ENCODE measurements at regions not wholly inside any gene's neighbourhood (a gene's known extent, or its start where the extent isn't known, plus 50 kb on each side); places are given as distances from the start of the nearest gene placed in this dataset.
"Not testable (repeated sequence)": the region's sequence is repeated elsewhere in the genome, so short reads cannot be mapped to it uniquely, and the experiment has no call there.

DNA sequence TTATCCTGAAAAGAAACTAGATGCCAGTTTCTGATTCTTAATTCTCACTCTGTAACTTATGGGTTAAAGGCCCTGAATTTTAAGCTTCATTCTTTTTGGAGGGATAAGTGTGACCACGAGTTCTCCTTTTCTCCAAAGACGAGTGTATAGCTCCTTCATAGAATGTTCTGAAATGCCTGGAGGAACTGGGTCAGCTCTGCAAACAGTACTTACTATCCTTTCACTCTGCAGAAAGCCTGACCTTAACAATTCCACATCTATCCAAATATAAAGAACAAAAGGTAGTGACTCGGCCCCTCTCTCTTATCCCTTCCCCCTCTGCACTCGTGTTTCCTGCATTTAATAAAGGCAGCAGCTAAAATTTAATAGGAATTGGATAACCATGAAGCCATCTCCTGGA is 150.5 kb downstream of the LYPLAL1 start:
- no peaks in the 10 kb centered on the region for H3K36me3 ChIP-seq (ENCODE audit: control insufficient read depth in 2 of 2, insufficient read depth in 2 of 2, low read length in 1 of 2)
- H3K4me3 ChIP-seq (ENCODE audit: low read depth in 1 of 2, low read length in 2 of 2): no peak overlapping the region
- no peaks in the 10 kb centered on the region for H3K27me3 ChIP-seq (ENCODE audit: control insufficient read depth in 1 of 2, insufficient read depth in 2 of 2, low read length in 2 of 2)
- H3K27ac ChIP-seq (ENCODE audit: low read depth in 2 of 2, low read length in 1 of 2): no peak overlapping the region
- H3K9me3 ChIP-seq (ENCODE audit: control insufficient read depth in 2 of 2, insufficient read depth in 1 of 2, low read depth in 1 of 2, low read length in 1 of 2): no peaks in the 10 kb centered on the region
- 32 to 48% methylated on average over 4 of the region's 4 CpGs for WGBS, 2 donors
- H3K4me1 ChIP-seq (ENCODE audit: control insufficient read depth in 2 of 2, insufficient read depth in 2 of 2, low read length in 1 of 2): no peaks in the 10 kb centered on the region

GRCh38 chr1:219323426-219323825 is 149.7 kb downstream of the LYPLAL1 start:
- WGBS, 2 donors: 80 to 81% methylated on average over 3 of the region's 3 CpGs
- H3K4me3 ChIP-seq (ENCODE audit: low read depth in 1 of 2, low read length in 2 of 2): no peak overlapping the region
- H3K27me3 ChIP-seq (ENCODE audit: control insufficient read depth in 1 of 2, insufficient read depth in 2 of 2, low read length in 2 of 2): no peaks in the 10 kb centered on the region
- H3K36me3 ChIP-seq (ENCODE audit: control insufficient read depth in 2 of 2, insufficient read depth in 2 of 2, low read length in 1 of 2): no peaks in the 10 kb centered on the region
- H3K4me1 ChIP-seq (ENCODE audit: control insufficient read depth in 2 of 2, insufficient read depth in 2 of 2, low read length in 1 of 2): no peaks in the 10 kb centered on the region
- H3K9me3 ChIP-seq (ENCODE audit: control insufficient read depth in 2 of 2, insufficient read depth in 1 of 2, low read depth in 1 of 2, low read length in 1 of 2): no peaks in the 10 kb centered on the region
- no peak overlapping the region for H3K27ac ChIP-seq (ENCODE audit: low read depth in 2 of 2, low read length in 1 of 2)

- Histone ChIP-seq H3K27me3 (ENCODE audit: control insufficient read depth in 1 of 2, insufficient read depth in 2 of 2, low read length in 2 of 2) (no peaks in the 10 kb centered on the region), H3K27ac (ENCODE audit: low read depth in 2 of 2, low read length in 1 of 2) (no peak overlapping the region)
- WGBS, 2 donors: 90 to 91% methylated on average over 3 of the region's 3 CpGs
These were observed 149.1 kb downstream of the LYPLAL1 start for GRCh38 chr1:219322766-219323165.

GRCh38 chr1:219320563-219320962 is 146.9 kb downstream of the LYPLAL1 start:
- H3K27ac ChIP-seq (ENCODE audit: low read depth in 2 of 2, low read length in 1 of 2); H3K36me3 ChIP-seq (ENCODE audit: control insufficient read depth in 2 of 2, insufficient read depth in 2 of 2, low read length in 1 of 2); H3K4me3 ChIP-seq (ENCODE audit: low read depth in 1 of 2, low read length in 2 of 2); H3K9me3 ChIP-seq (ENCODE audit: control insufficient read depth in 2 of 2, insufficient read depth in 1 of 2, low read depth in 1 of 2, low read length in 1 of 2); H3K4me1 ChIP-seq (ENCODE audit: control insufficient read depth in 2 of 2, insufficient read depth in 2 of 2, low read length in 1 of 2); H3K27me3 ChIP-seq (ENCODE audit: control insufficient read depth in 1 of 2, insufficient read depth in 2 of 2, low read length in 2 of 2): not testable (repeated sequence)
- WGBS, 2 donors: 93 to 94% methylated on average over 4 of the region's 5 CpGs

More at GRCh38 chr1:219322766-219323165, 149.1 kb downstream of the LYPLAL1 start:
- H3K4me1 ChIP-seq (ENCODE audit: control insufficient read depth in 2 of 2, insufficient read depth in 2 of 2, low read length in 1 of 2): no peaks in the 10 kb centered on the region
- no peak overlapping the region for H3K4me3 ChIP-seq (ENCODE audit: low read depth in 1 of 2, low read length in 2 of 2)
- H3K36me3 ChIP-seq (ENCODE audit: control insufficient read depth in 2 of 2, insufficient read depth in 2 of 2, low read length in 1 of 2): no peaks in the 10 kb centered on the region
- no peaks in the 10 kb centered on the region for H3K9me3 ChIP-seq (ENCODE audit: control insufficient read depth in 2 of 2, insufficient read depth in 1 of 2, low read depth in 1 of 2, low read length in 1 of 2)

DNA sequence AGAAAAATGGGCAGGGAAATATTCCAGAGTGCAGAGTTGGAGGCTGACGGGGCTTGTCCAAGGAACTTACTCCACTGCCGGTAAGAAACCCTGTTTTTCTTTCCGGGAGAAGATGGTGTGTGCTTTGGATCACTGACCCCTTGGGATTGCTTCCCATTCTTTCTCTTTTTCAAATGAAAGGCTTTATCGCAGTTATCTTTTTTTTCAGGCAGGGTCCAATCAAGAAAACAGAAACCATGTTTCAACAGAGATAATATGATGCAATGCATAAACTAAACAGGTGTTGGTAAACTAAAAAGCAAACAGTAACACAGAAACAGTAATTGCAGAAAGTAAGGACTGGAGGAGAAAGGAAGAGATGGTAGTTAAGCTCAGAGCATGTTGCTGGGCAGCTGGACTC is 145.1 kb downstream of the LYPLAL1 start:
- 88 to 89% methylated on average over 4 of the region's 4 CpGs for WGBS, 2 donors
- H3K4me1 ChIP-seq (ENCODE audit: control insufficient read depth in 2 of 2, insufficient read depth in 2 of 2, low read length in 1 of 2): no peaks in the 10 kb centered on the region
- no peaks in the 10 kb centered on the region for H3K36me3 ChIP-seq (ENCODE audit: control insufficient read depth in 2 of 2, insufficient read depth in 2 of 2, low read length in 1 of 2)

GRCh38 chr1:219317762-219318353 is 144.2 kb downstream of the LYPLAL1 start:
- no peaks in the 10 kb centered on the region for H3K4me1 ChIP-seq (ENCODE audit: control insufficient read depth in 2 of 2, insufficient read depth in 2 of 2, low read length in 1 of 2)
- H3K4me3 ChIP-seq (ENCODE audit: low read depth in 1 of 2, low read length in 2 of 2): no peak overlapping the region
- no peaks in the 10 kb centered on the region for H3K36me3 ChIP-seq (ENCODE audit: control insufficient read depth in 2 of 2, insufficient read depth in 2 of 2, low read length in 1 of 2)
- no peaks in the 10 kb centered on the region for H3K9me3 ChIP-seq (ENCODE audit: control insufficient read depth in 2 of 2, insufficient read depth in 1 of 2, low read depth in 1 of 2, low read length in 1 of 2)
- H3K27ac ChIP-seq (ENCODE audit: low read depth in 2 of 2, low read length in 1 of 2): no peak overlapping the region
- 67 to 81% methylated on average over 3 of the region's 3 CpGs for WGBS, 2 donors
- no peaks in the 10 kb centered on the region for H3K27me3 ChIP-seq (ENCODE audit: control insufficient read depth in 1 of 2, insufficient read depth in 2 of 2, low read length in 2 of 2)

More for the DNA sequence above, 145.1 kb downstream of the LYPLAL1 start:
- Histone ChIP-seq H3K27me3 (ENCODE audit: control insufficient read depth in 1 of 2, insufficient read depth in 2 of 2, low read length in 2 of 2) (no peaks in the 10 kb centered on the region), H3K4me3 (ENCODE audit: low read depth in 1 of 2, low read length in 2 of 2) (no peak overlapping the region), H3K9me3 (ENCODE audit: control insufficient read depth in 2 of 2, insufficient read depth in 1 of 2, low read depth in 1 of 2, low read length in 1 of 2) (no peaks in the 10 kb centered on the region), H3K27ac (ENCODE audit: low read depth in 2 of 2, low read length in 1 of 2) (no peak overlapping the region)

GRCh38 chr1:219316066-219316465 is 142.4 kb downstream of the LYPLAL1 start:
- H3K36me3 ChIP-seq (ENCODE audit: control insufficient read depth in 2 of 2, insufficient read depth in 2 of 2, low read length in 1 of 2): no peaks in the 10 kb centered on the region
- no peak overlapping the region for H3K4me3 ChIP-seq (ENCODE audit: low read depth in 1 of 2, low read length in 2 of 2)
- 69 to 97% methylated on average over 1 of the region's 1 CpG for WGBS, 2 donors
- no peaks in the 10 kb centered on the region for H3K4me1 ChIP-seq (ENCODE audit: control insufficient read depth in 2 of 2, insufficient read depth in 2 of 2, low read length in 1 of 2)
- no peak overlapping the region for H3K27ac ChIP-seq (ENCODE audit: low read depth in 2 of 2, low read length in 1 of 2)
- H3K27me3 ChIP-seq (ENCODE audit: control insufficient read depth in 1 of 2, insufficient read depth in 2 of 2, low read length in 2 of 2): no peaks in the 10 kb centered on the region
- no peaks in the 10 kb centered on the region for H3K9me3 ChIP-seq (ENCODE audit: control insufficient read depth in 2 of 2, insufficient read depth in 1 of 2, low read depth in 1 of 2, low read length in 1 of 2)

DNA sequence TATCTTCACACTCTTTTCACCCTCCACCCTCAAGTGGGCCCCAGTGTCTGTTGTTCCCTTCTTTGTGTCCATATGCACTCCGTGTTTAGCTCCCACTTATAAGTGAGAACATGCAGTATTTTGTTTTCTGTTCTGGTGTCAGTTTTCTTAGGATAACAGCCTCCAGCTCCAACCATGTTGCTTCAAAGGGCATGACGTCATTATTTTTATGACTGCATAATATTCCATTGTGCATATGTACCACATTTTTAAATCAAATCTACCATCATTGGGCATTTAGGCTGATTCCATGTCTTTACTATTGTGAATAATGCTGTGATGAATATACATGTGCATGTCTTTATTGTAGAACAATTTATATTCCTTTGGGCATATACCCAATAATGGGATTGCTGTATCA is 140.3 kb downstream of the LYPLAL1 start:
- no peaks in the 10 kb centered on the region for H3K27me3 ChIP-seq (ENCODE audit: control insufficient read depth in 1 of 2, insufficient read depth in 2 of 2, low read length in 2 of 2)
- H3K36me3 ChIP-seq (ENCODE audit: control insufficient read depth in 2 of 2, insufficient read depth in 2 of 2, low read length in 1 of 2): no peaks in the 10 kb centered on the region
- peaks cover 0 to under 1% of the 10 kb centered on the region in 2 donors for H3K9me3 ChIP-seq (ENCODE audit: control insufficient read depth in 2 of 2, insufficient read depth in 1 of 2, low read depth in 1 of 2, low read length in 1 of 2)
- no peak overlapping the region for H3K4me3 ChIP-seq (ENCODE audit: low read depth in 1 of 2, low read length in 2 of 2)
- H3K4me1 ChIP-seq (ENCODE audit: control insufficient read depth in 2 of 2, insufficient read depth in 2 of 2, low read length in 1 of 2): no peaks in the 10 kb centered on the region
- WGBS, 2 donors: 87 to 97% methylated on average over 2 of the region's 2 CpGs
- no peak overlapping the region for H3K27ac ChIP-seq (ENCODE audit: low read depth in 2 of 2, low read length in 1 of 2)

- Histone ChIP-seq H3K27ac (ENCODE audit: low read depth in 2 of 2, low read length in 1 of 2) (no peak overlapping the region), H3K4me3 (ENCODE audit: low read depth in 1 of 2, low read length in 2 of 2) (no peak overlapping the region), H3K9me3 (ENCODE audit: control insufficient read depth in 2 of 2, insufficient read depth in 1 of 2, low read depth in 1 of 2, low read length in 1 of 2) (peaks cover 0 to 4% of the 10 kb centered on the region in 2 donors), H3K4me1 (ENCODE audit: control insufficient read depth in 2 of 2, insufficient read depth in 2 of 2, low read length in 1 of 2) (no peaks in the 10 kb centered on the region), H3K36me3 (ENCODE audit: control insufficient read depth in 2 of 2, insufficient read depth in 2 of 2, low read length in 1 of 2) (no peaks in the 10 kb centered on the region), H3K27me3 (ENCODE audit: control insufficient read depth in 1 of 2, insufficient read depth in 2 of 2, low read length in 2 of 2) (no peaks in the 10 kb centered on the region)
- 69 to 75% methylated on average over 3 of the region's 3 CpGs for WGBS, 2 donors
These were observed 139.3 kb downstream of the LYPLAL1 start for GRCh38 chr1:219312967-219313366.

- Histone ChIP-seq H3K27ac (ENCODE audit: low read depth in 2 of 2, low read length in 1 of 2) (no peak overlapping the region), H3K4me3 (ENCODE audit: low read depth in 1 of 2, low read length in 2 of 2) (no peak overlapping the region), H3K36me3 (ENCODE audit: control insufficient read depth in 2 of 2, insufficient read depth in 2 of 2, low read length in 1 of 2) (no peaks in the 10 kb centered on the region), H3K27me3 (ENCODE audit: control insufficient read depth in 1 of 2, insufficient read depth in 2 of 2, low read length in 2 of 2) (no peaks in the 10 kb centered on the region), H3K4me1 (ENCODE audit: control insufficient read depth in 2 of 2, insufficient read depth in 2 of 2, low read length in 1 of 2) (no peaks in the 10 kb centered on the region), H3K9me3 (ENCODE audit: control insufficient read depth in 2 of 2, insufficient read depth in 1 of 2, low read depth in 1 of 2, low read length in 1 of 2) (peaks cover 0 to 4% of the 10 kb centered on the region in 2 donors)
- WGBS, 2 donors: 13 to 24% methylated on average over 1 of the region's 1 CpG
These were observed 136.6 kb downstream of the LYPLAL1 start for GRCh38 chr1:219310181-219310728.
